Lower leg skin (tissue), 3 donors: ENCODE measurements at regions not wholly inside any gene's neighbourhood (a gene's known extent, or its start where the extent isn't known, plus 50 kb on each side); places are given as distances from the start of the nearest gene placed in this dataset.

ENCODE experiments used
- POLR2A ChIP-seq, 2 donors: fragments of 450-650 bp; IDR thresholded peaks; one replicate each; pipeline ENCODE4 v1.6.1; 2016 to 2017; ENCODE audit warnings: antibody characterized with exemption in 2 of 2, mild to moderate bottlenecking in 1 of 2, moderate library complexity in 1 of 2
- TF ChIP-seq, protein P1 (sequence below), 3 donors: fragments of 450-650 bp; IDR thresholded peaks; one replicate each; pipeline ENCODE4 v1.5.1; 2016; ENCODE audit warnings: antibody characterized with exemption in 3 of 3, mild to moderate bottlenecking in 3 of 3, moderate library complexity in 2 of 3

DNA sequence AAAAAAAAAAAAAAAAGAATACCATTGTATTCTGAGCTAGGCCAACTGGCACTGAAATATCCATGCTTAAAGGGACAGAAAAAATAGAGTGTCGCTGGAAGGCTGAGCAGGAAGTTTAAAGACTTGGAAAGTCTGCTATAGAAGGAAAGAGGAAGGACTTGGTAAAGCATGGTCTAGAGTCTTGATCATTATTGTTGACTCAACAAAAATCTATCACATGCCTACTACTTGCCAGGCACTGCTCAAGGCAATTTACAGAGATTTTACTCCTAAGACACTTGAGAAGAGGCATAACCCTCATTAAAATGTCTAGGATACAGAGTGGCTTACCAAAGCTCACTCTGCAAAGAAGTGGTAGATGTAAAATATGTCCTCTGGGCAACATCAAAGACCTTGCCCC, 324.0 kb upstream of the DAB1 start:
- TF ChIP-seq, protein P1, sequence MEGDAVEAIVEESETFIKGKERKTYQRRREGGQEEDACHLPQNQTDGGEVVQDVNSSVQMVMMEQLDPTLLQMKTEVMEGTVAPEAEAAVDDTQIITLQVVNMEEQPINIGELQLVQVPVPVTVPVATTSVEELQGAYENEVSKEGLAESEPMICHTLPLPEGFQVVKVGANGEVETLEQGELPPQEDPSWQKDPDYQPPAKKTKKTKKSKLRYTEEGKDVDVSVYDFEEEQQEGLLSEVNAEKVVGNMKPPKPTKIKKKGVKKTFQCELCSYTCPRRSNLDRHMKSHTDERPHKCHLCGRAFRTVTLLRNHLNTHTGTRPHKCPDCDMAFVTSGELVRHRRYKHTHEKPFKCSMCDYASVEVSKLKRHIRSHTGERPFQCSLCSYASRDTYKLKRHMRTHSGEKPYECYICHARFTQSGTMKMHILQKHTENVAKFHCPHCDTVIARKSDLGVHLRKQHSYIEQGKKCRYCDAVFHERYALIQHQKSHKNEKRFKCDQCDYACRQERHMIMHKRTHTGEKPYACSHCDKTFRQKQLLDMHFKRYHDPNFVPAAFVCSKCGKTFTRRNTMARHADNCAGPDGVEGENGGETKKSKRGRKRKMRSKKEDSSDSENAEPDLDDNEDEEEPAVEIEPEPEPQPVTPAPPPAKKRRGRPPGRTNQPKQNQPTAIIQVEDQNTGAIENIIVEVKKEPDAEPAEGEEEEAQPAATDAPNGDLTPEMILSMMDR (IDR thresholded peaks at IDR 0.05), result no peak
- no peak for TF ChIP-seq POLR2A (IDR thresholded peaks at IDR 0.05)
